NOMO-1 treated with dmso at 0.1 percent for 144 hours (cell line): ENCODE measurements at regions not wholly inside any gene's neighbourhood (a gene's known extent, or its start where the extent isn't known, plus 50 kb on each side); places are given as distances from the start of the nearest gene placed in this dataset.
"Not testable (repeated sequence)": the region's sequence is repeated elsewhere in the genome, so short reads cannot be mapped to it uniquely, and the experiment has no call there.

ENCODE experiments used
- DNase-seq: peaks from one replicate; lab custom pipeline; 2025; ENCODE audit not compliant: unreplicated experiment; lab: John Stamatoyannopoulos, UW

- DNase-seq = no peak
These were observed 634.4 kb upstream of the AADAT start for GRCh38 chr4:170724191-170724590.

DNA sequence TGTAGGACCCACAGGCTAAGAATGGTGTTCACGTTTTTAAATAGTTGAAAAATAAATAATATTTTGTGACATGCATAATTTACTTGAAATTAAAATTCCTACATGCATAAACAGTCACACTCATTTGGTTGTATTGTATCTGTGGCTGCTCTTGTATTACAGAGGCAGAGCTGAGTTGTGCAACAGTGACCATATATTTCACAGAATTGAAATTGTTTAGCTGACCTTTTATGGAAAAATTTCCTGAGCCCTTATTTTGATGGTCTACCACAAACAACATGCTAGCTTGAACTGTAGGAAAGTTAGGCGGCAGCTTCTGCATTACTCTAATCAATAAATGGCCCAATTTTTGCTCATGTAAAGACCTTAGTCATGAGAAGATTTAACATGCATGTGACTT lies 633.4 kb upstream of the AADAT start:
- no peak for DNase-seq

GRCh38 chr4:170721812-170722373 lies 632.1 kb upstream of the AADAT start:
- no peak for DNase-seq

- no peak for DNase-seq
These were observed 627.1 kb upstream of the AADAT start for GRCh38 chr4:170716868-170717267.

DNA sequence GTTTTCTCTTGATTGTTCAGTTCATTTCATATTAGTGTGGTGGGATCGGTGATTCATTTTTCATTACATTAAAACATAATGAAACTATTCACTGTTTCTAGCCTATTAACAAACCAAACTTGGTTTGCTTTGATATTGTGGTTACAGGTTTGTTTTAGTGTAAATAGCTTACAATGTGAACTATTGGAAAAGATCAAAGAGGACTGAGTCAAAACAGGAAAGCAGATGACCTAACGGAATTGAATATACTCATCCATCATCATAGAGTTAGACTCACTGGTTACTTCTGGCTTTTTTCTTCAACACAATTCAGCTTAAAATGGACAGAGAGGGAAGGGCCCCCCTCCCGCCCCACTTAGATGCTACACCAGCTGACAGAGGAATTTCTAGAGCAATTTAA lies 616.2 kb upstream of the AADAT start:
- DNase-seq = no peak

DNA sequence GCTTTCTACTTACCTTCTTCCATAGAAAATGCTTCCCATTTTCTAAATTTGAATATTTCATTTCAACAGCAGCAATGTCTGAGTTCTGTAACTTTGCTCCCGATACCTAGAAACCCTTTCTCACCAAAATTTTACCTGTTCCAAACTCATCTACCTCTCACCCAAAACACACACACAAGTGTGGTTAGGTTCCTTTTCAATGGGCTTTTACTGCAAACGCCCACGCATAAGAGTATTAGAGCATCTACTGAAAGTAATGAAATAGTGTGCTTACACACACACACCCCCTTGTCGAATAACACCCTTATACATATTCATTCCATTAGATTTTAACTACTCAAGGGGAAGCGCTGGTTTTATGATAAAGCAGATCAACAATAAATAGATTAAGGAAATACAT lies 610.3 kb upstream of the AADAT start:
- DNase-seq = no peak

DNA sequence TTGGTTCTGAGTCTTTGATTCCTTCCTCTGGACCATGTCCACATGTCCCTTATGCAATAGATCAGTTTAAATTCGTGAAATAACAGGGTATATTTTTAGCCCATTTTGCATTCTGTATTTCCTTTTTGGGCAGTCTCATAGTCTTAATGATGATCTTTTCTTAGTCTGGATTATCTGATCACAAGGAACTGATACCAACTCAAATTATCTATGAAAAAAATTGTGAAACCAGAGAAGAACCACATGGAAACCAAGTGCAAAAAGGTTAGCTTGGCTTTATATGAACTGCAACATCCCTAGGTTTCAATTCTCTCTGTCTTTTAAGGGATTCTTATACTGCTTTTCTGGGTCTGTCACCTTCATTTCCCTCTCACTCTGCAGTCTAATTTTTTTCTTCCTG lies 608.6 kb upstream of the AADAT start:
- DNase-seq = no peak

DNA sequence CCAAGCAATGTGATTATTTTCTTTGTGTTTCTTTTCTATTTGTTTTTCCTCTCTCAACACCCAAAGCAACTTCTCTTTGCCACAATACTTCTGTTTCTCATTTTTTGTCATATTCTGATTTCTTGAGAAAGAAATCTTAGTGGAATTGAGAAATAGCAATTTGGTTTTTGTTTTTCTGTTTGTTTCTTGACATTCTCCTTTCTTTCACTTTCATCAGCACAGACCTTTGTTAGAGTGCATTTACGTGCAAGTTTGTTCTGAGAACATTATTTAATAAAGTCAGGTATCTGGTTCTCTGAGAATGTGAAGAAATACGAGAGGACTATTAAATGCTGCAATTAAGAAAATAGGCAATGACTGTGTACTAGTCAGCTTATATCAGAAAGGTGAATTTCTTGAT lies 608.1 kb upstream of the AADAT start:
- DNase-seq = no peak

DNA sequence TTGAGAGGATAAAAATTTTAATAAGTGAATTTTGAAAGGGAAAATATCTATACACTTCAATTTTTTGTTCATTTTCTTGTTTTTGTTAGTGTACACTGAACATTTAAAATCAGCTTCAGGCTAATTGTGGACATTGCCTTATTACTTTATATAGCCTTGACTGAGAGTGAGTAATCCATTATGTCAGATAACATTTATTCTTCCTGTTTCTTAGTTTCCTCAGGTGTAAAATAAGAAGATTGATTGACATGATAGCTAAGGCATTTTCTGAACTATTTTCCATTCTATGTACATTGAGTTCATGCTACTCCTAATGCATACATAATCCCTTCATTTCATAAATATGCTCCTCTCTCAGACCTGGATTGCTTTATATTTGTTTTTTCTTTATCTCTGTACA lies 607.3 kb upstream of the AADAT start:
- no peak for DNase-seq

- DNase-seq = no peak
These were observed 601.4 kb upstream of the AADAT start for GRCh38 chr4:170691168-170691567.

DNA sequence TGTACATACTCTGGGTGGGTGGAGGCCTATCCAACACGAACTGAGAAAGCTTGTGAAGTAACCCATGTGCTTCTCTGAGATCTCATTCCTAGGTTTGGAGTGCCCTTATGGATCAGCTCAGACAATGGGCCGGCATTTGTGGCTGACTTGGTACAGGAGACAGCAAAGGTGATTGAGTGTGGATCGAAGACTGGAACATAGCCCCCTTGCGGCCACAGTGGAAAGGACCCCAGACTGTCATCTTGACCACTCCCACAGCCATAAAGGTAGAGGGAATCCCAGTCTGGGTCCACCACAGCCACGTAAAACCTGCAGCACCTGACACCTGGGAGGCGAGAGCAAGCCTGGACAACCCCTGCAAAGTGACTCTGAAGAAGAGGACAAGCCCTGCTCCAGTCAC lies 598.0 kb upstream of the AADAT start:
- no peak for DNase-seq

GRCh38 chr4:170685701-170686100 lies 595.9 kb upstream of the AADAT start:
- not testable (repeated sequence) for DNase-seq

- DNase-seq = no peak
These were observed 593.0 kb upstream of the AADAT start for GRCh38 chr4:170682558-170683294.

GRCh38 chr4:170682087-170682486 lies 592.3 kb upstream of the AADAT start:
- not testable (repeated sequence) for DNase-seq

GRCh38 chr4:170675568-170676262 lies 586.0 kb upstream of the AADAT start:
- no peak for DNase-seq

DNA sequence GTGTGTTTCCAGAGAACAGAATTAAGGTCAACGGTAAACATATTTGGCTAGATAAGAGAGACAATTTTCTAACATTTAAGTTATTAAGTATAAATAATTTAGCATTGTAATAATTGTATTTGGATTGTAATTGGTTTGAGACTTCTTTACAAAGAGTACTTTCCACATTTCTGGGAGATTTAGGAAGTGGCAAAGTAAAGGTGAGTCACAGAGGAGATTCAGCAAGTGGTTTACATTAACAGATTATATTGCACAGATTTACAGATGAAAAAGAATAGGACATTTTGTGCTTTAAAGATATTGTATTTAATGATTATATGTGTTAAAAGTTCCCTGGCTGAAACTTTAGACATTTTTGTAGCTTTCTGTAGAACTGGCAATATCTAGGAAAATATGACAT lies 584.4 kb upstream of the AADAT start:
- no peak for DNase-seq

DNA sequence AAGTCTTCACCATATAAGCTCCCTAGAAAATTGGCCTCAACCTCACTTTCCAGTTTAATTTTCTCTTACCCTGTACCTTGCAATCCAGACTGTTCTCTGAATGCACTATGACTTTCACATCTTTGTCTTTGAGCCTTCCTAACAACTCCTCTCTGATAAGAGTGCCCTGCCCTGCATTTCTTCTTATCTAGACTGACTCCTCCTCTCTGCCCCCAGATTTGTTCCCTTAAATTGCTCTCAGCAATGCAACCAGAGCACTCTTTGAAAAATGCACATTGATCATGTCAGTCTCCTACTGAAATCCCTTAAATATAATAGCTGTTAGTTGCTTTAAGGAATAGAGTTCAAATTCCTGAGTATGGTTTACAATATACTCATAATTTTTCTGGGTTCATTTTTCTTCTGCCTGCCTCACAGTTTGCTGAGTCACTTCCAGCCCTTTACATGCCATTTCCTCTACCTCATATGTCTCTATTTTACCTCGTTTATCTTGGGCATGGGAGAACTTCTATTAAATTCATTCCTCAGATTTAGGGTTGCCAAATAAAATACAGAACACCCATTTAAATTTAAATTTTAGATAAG lies 582.7 kb upstream of the AADAT start:
- DNase-seq = no peak

- no peak for DNase-seq
These were observed 581.4 kb upstream of the AADAT start for GRCh38 chr4:170671171-170671570.

GRCh38 chr4:170667814-170668213 lies 578.1 kb upstream of the AADAT start:
- no peak for DNase-seq

- DNase-seq = no peak
These were observed 577.2 kb upstream of the AADAT start for GRCh38 chr4:170666909-170667308.

- DNase-seq = no peak
These were observed 572.5 kb upstream of the AADAT start for GRCh38 chr4:170662250-170662649.

DNA sequence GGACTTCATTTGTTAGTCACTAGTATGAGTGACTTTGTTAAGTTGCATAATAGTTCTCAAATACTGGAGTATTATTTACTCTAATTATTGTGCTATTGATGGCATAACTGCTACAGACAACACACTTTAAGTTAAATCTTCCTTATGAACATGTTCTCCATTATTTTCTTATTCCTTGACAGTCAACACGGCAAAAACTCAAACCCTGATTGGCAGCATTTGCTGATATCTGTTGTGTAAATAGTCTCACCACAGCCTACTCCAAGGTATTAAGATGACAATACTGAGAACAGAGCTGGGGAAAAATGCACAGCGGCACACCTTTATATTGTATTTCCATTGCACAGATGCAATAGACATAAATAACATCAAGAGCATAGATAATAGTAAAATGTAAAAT lies 568.0 kb upstream of the AADAT start:
- no peak for DNase-seq
